CMK (cell line): ENCODE measurements at regions not wholly inside any gene's neighbourhood (a gene's known extent, or its start where the extent isn't known, plus 50 kb on each side); places are given as distances from the start of the nearest gene placed in this dataset.

Source experiments
- DNase-seq: peaks from one replicate; pipeline ENCODE4 v3.0.0-alpha.2; 2010; ENCODE audit warnings: low read depth

DNA sequence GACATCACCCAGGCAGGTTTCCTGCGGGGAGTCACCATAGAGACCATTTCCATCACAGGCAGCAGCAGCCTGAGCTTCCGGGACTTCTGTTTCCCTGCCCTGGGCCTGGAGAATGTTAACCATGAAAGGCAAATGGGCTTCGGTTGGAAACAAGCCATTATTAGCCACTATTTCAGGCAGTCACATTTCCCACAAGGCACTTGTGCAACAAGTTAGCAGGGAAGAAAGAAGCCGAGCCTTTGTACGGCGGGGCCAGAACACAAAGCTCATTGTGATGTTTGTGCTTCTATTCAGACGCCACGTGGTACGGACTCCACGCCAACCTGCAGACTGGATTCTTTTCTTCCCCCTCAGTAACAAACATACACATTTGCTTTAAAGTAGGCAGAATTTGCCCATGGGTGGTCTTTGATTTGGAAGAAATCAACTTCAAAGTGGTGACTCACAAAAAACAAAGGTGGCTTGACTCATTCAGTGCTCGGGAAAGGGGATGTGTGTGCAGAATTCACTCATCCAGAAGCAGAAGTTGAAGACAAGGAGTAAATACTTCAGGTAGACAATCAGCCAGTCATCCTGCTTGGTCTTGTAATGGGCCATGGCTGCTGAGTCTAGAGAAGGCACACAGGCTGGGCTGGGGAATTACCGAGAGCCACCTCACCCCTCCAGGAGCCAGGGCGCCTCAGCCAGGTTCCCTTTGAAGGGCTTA lies 154.2 kb upstream of the PRMT8 start:
- DNase-seq: no peak

DNA sequence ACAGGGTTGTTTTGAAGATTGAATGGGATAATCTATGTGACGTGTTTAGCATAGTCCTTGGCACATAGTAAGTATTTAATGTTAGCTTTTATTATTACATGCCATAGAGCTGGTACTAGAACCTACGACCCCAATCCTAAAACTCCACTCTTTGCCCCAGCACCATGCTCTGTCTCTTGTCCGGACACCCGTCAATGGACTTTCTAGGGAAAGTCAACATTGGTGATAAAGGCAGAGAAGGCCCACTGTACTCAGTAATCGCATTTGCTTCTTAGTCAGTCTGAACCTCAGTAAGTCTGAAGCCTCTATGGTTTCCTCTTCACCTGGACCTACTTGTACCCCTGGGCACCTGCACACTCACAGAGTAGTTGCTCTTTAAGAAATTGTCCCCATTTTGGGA lies 153.1 kb upstream of the PRMT8 start:
- no peak for DNase-seq

DNA sequence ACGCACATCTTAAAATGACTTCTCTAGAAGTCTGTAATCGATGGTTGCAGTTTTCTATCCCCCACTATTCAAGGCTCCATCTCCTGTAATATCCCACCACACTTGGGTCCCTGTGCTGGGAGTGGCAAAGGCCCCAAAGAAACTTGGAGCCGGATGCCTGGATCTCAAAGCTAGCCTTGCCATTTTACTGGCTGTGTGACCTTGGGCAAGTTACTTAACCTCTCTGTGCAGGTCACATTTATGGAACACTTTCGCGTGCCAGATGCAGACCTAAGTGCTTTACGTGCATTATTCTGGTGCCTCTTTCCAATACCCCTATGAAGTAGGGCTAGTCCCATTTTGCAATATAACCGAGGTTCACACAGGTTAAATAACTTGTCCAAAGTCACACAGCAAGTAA lies 151.8 kb upstream of the PRMT8 start:
- DNase-seq: no peak

DNA sequence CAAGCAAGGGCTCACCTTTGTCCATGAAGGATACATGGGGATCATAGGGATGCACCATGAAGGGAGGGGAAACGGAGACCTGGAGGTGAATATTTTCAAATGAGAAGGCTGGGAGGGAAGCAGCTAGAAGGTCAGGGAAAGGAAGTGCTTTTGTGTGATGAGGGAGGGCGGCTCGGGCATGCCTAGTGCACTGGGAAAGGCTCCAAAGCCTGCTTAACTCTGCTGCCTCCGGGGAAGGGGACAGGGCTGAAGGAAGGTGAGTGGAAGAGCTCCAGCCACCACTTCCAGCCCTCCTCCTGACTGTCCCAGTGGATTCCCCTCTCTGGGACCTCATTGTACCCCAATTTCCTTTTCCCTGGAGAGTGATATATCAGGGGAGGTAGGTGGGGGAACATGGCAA lies 149.4 kb upstream of the PRMT8 start:
- DNase-seq: no peak

DNA sequence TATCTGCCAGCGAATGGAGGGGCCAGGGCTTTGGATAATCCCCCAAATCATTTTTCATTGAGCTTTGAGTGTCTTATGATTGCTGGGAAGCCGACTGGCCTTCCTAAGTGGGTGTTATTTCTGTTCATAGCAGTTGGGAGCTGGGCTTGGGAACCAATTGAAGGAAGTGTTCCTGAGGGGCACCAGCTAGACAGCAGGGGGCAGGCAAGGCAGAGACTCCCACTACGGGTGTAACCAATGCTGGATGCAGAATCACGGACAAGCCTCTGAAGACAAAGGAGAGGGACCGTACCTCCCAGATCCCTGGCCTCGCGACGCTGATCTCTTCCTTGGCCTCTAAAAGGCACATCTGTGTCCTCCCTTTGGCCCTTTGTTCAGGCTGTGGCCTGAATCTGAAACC lies 149.0 kb upstream of the PRMT8 start:
- no peak for DNase-seq

DNA sequence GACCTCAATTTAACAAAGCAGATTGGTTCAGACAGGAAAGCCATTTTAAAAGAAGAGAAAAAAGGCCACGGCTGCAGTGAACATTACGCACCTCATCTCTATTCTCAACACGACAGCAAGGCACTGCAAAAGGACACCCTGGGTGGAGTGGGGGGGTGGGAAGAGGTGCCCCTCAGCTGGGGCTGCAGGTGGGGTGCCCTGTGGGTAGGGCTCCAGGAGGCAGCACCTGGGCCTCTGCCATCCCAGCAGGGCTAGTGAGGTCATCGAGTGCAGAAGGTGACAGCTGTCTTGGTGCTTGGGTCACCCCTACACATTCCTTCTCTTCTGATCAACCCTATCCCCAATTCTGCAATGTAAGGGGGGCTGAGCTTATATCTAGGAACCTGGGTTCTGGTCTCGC lies 142.9 kb upstream of the PRMT8 start:
- DNase-seq: no peak

DNA sequence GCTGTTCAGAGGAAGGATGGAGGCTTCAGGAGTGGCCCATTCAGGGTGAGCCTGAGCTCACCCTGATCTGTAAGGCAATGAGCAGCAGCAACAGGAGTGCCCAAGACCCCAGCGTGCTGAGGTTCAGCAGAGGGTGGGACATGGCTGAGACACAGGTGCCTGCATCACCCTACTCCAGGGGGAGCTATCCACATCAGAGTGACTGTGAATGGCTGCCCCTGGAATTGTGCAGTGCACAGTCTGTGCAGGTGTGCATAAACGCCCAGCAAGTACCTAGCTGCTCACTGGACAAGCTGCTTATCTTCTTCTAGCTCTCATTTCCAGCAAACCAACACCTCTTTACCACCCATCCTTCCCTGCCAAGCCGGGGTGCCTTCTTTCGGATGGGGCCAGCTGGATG lies 140.6 kb upstream of the PRMT8 start:
- no peak for DNase-seq

DNA sequence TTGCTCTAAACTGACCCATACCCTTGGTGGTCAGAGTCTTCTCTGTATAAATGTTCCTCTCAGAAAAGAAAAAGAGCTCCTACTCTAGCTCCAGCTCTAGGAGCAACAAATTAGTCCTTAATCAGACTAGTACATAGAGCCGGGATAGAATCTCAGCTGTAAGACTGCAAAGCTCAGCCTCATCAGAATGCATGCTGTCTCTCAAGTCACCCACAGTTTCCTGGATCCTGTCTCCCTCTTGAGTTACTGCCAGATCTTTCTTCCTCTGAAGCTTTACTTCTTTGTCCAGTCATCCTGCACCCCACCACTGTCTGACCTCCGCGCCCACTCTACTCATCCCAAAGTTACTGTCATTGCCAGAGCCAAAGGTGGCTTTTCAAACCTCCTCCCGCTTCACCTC lies 139.3 kb upstream of the PRMT8 start:
- no peak for DNase-seq

DNA sequence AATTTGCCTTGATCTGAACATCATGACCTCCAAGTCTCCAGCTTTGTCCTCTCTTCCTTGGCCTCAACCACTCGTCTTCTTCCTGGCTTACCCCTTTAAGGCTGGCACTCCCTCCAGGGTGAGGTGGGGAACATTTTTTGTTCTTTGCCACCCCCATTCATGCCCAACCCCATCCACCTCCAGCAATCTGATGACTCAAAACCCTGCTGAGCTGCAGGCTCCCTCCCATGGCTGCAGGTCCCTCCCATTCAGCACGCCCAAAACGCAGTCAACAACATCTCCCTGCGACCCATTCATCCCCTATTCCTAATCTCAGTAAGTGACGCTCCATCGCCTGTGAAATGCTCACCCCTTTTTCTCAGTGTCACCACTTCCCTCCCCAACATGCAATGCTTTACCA lies 138.8 kb upstream of the PRMT8 start:
- no peak for DNase-seq

DNA sequence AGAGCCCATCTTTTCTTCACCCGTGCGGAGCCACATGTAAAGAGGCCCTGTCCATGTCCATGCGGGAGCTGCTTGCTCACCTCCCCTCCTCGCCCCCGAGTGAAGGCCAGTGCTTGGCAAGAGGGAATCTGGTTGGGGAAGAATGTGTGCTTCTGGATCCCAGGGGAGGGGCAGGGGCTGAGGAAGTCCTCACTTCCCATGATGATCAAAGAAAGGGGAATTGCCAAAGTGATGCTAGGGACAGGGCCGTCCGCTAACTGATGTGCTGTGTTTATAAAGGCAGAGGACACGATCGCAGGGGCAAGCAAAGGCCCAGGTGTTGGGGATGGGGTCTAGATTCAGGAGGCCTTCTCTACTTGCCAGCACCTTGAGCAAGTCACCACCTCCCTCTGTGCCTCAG lies 137.4 kb upstream of the PRMT8 start:
- DNase-seq: no peak

DNA sequence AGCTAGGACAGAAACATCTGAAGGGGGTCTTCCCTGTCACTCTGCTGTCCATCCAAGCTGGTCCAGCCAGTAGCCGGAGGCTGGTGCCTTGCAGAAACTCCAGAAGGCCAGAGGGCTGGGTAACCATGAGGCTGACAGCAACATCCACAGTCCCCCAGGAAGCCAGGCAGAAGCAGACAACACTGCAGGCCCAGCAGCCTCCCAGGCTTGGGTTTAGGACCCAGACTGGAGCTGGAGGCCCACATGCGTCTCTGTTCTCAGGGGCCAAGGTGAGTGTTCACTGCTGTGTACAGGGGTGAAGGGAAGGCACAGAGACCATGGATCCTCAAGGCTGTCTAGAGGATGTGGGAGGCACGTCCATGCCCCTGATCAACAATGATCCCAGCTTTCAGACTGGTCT lies 136.4 kb upstream of the PRMT8 start:
- no peak for DNase-seq

DNA sequence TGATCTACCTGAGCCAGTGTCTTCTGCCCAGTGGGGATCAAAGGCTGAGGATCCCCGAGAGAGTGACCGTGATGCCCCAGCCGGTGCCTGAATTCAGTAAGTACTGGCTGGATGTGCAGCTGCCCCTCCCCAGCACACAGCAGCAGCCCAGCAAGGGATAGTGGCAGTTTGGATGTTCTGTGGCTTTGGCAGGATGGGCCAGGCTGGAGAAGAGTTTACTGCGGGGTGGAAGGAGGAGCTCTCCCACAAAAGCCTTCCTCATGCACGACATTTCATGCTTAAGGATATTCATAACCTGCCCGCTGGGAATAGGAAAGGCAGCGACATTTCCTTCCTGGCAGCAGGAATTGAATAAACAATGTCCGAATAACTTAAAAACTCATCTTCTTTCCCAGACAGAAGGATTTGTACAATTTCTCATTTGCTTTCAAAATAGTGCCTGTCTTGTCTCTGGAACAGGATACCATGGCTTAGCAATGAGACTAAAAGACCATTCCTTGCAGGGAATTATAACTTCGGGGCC lies 135.6 kb upstream of the PRMT8 start:
- DNase-seq: no peak

DNA sequence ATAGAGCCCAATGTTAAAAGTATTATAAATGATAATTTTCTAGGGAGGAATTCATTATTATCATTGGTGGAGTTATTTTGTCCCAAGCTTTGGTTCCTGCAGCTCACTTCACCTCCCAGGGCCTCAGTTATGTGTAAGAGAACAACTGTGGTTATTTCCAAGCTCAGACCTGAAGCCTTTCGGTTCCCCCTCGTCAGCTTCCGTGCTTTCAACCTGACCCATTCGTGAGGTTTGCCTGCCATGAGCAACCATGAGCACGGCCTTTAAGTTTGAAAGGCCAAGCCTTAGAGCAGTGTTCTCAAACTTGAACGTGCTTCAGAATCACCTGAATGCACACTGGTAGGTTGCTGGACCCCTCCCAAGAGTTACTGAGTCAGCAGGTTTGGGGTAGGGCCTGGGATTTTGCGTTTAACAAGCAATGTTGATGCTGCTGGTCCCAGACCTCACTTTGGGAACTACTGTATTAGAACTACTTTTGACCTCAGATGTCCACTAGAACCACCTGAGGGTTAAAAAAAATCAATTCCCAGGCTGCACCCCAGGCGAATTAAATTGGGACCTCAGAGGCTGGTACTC lies 133.0 kb upstream of the PRMT8 start:
- no peak for DNase-seq

DNA sequence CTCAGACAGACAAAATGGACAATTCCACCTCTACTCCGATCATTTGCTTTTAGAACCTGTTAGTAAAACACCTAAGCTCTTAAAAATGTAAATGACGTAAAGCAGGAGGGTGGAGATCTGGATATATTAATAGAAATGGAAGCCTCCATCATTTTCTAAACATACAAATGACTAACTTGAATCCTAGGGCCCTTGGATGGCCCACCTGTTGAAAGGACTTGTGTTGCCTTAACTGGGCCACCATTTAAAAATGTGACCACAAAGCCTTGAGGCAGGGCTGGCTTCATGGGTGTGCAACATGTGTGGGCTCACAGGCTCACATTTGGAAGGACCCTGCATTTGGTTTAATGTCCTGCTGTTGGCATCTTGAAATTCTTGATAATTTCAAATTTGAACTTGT lies 131.5 kb upstream of the PRMT8 start:
- DNase-seq: no peak

DNA sequence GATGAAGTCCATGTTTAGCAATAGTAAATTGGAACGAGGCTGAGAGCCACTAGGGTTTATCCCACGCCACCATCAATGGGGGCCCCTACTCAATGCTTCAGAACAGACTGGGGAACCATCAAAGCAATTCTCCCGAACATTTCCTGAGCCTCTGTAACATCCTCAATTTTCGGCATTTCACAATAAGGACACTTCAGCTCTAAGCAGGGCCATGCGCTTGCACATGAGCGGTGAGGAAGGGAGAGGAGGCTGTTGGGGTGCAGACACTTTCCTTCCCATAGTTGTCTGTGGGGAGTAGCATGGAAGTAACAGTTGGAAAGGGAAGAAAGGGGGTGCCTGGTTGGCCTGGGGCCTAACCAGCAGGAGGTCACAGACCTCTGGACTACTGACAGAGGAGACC lies 129.9 kb upstream of the PRMT8 start:
- no peak for DNase-seq

DNA sequence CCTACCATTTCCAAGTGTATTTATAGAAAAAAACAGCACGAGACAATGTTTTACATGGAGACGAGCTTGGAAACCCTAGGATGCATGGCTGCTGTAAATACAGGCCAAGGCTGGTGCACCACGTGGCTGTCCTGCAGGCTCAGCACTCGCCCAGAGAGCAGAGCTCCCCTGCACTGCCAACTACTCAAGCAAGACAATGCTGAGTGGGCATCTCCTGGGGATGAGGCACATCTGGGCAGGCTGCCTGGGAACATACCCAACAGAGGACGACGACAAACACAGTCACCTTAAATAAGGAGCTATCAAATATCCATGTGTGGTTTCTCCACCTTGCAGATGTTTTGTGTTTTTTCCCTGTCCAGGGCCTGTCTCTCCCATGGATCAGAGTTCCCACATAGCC lies 128.3 kb upstream of the PRMT8 start:
- DNase-seq: no peak

DNA sequence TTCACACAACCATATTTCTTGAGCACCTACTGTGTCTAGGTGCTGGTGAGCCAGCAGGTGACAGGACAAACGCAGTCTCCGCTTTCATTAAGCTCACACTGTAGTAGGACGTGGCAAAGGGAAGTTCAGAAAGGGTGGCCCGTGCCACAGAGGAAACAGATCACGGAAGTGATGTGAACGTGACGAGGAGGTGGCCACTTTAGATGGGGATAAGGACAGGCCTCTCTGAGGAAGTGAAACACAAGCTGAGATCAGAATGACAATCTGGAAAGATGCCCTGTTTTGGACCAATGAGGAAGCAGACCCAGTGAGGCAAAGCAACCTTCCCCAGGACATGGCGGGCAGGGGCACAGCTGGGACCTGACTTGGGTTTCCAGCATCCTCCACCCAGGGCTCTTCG lies 127.4 kb upstream of the PRMT8 start:
- DNase-seq: peak; percentile 31

DNA sequence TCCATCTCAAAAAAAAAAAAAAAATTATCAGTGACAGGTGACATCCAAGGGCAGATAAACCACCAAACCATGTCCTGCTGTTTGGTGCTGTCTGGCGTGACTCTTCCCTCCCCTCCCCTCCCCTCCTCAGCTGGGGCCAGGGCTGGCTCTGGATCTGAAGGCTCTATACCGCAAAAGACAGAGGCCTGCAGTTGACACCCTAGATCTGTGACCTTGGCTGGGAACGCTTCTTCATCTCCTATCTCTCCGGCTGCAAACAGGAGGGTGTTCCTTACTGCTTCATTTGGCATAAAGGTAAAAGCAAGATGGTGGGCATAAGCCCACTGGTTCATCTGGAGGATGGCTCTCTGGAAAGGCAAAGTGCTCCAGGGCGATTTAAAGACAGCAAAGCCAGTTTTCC lies 126.8 kb upstream of the PRMT8 start:
- DNase-seq: no peak

DNA sequence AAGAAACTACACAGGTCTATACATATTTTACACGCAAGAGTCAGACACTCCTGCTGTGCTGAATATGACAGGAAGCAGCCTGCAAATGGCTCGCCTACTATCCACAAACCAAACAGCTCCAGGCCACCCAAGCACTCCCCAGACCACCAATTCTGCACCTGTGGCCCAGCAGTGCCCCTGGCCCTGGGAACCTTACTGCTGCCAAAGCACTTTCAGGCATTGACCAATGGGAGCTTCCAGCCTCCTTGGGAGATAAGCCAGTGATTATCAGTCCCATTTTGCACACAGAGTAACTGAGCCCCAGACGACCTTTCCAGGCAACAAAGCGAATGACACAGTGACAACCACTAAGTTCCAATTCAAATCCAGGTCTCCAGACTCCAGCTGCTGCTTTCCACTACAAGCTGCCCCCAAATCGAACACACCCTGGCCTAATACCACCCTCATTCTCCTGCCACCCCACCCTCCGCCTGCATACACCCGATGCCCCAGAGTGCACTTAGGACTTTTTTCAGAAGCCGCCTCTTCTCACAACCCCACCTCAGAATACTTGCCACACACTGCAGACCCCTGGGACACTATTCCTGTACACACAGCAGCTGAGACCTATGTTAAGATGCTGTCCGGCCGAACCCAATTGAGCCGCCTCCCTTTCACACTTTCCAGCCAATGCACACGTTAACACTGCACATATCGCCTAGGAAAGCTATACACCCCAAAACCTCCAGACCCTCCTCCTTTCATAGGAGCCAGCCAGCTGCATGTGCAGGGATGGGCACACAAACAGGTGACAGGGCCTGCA lies 126.1 kb upstream of the PRMT8 start:
- DNase-seq: no peak

DNA sequence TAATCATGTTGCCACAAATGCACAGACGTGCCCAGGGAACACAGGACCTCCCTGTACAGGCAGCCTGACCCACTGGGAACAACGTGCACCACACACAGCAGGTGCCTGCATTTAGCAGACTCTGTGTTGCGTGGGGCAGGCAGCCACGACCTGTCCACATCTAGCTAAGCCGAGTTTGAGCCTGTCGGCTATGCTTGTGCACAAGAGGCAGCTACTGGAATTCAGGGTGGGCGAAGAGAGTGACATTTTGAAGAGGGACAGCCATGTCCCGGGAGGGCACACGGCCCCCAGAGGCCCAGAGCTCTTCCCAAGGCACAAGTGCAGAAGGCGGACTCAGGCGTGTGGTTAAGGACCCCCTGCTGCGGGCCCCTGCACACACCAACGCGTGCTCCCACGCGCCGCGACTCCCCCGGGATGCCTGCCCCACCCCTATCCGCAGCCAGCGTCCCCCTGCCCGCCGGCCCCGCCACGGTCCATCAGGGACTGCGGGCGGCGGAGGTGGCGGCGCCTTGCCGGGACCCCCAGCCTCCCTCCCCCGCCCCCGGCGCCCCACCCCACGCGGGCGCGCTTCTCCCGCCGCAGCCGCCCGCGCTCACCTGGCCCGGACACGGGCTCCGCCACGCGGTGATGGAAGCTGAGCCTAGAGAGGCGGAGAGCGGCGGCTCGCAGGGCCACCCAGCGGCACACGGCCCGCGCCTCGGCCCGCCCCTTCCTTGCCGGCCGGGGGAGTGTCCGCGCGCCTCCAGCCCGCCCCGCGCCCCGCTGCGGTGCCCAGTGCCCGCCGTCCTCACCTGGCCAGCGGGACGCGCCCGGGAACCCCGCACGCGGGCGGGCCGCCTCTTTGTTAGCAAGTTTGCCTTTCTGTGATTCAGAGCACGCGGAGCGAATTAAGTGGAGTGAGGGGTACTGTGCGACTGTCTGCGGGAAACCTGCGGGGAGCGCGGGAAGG lies 125.3 kb upstream of the PRMT8 start:
- no peak for DNase-seq

DNA sequence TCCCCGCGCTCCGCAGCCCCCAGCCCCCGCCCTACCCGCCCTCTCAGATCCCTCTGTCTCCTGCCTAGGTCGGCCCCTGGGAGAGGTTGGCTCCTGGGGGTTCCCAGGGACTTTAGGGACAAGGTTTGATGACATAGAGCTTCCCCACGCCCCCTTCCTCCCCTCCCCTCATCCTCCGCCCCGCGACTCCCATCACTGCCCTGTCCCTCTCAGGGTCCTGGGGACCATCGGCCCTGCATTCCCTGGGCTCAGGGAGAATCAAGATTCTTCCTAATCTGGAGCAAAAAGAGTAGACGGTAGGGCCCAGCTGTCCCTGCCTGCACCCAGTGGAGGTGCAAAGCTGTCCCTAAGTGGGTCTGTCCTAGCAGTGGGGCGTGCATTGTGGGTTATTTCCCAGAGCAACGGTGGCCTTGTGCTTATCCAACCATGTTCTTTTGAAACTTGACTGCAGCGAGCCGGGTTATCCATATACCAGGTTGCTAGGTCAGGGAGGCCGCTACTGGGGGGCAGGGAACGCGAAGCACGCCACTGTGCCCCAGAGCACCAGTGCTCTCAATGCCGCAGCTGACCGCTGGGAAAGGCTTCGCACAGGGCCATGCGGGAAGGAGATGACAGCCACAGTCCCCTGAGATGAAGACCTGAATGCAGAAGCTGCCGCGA lies 124.4 kb upstream of the PRMT8 start:
- no peak for DNase-seq
